Adrenal gland (tissue), 5 donors: ENCODE measurements at regions not wholly inside any gene's neighbourhood (a gene's known extent, or its start where the extent isn't known, plus 50 kb on each side); places are given as distances from the start of the nearest gene placed in this dataset.

Experiments used
- POLR2A ChIP-seq, 2 donors: fragments of 450-650 bp; IDR thresholded peaks; one replicate each; pipeline ENCODE4 v1.6.1; 2017; ENCODE audit warnings: antibody characterized with exemption in 2 of 2, mild to moderate bottlenecking in 2 of 2, moderate library complexity in 1 of 2
- TF ChIP-seq, protein P1 (sequence below), 6 experiments: fragments of 450-650 bp in 4 of 6; fragments of 200-600 bp in 2 of 6; sonication (generic) in 1 of 6; IDR thresholded peaks; 1 replicate in 5 of 6; 2 replicates in 1 of 6; pipeline versions ENCODE4 v1.5.1 to v1.8.0; 2016 to 2021; ENCODE audit warnings: antibody characterized with exemption in 6 of 6, mild to moderate bottlenecking in 2 of 6, moderate library complexity in 1 of 6
- donor health status: DM: no; HTN: no; CAD: no.

DNA sequence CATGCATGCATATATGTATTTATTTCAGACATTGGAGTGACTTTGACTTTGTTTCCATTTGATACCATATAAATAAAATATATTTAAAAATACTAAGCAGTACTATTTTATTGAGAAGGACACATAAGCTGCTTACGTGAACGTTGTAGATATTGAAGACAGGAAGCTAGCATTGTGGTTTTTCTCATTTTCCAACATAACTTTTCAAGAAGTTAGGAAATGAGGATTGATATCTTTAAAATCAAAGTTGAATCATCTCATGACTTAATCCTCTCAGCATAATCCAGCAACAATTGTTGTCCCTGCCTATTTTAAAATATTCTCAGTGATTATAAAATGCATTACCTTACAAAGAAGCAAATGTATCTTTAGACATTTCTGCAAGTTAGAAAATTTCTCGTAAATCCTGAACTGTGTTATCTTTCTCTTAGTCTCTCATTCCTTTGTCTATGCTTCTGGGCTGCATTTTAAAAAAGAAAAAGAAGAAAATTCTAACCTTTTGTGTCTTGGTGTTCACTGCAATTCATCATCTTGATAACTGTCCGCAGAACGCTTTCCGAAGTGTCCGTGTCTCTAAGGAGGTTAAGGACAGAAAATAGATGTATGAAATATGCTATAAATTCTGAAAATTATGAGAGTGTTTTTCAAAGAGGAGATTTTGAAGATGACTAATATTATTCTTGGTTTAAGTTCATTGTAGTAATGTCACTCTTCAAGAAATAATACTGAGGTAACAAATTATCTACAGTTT lies 1089.9 kb upstream of the CDH6 start:
- TF ChIP-seq, protein P1, sequence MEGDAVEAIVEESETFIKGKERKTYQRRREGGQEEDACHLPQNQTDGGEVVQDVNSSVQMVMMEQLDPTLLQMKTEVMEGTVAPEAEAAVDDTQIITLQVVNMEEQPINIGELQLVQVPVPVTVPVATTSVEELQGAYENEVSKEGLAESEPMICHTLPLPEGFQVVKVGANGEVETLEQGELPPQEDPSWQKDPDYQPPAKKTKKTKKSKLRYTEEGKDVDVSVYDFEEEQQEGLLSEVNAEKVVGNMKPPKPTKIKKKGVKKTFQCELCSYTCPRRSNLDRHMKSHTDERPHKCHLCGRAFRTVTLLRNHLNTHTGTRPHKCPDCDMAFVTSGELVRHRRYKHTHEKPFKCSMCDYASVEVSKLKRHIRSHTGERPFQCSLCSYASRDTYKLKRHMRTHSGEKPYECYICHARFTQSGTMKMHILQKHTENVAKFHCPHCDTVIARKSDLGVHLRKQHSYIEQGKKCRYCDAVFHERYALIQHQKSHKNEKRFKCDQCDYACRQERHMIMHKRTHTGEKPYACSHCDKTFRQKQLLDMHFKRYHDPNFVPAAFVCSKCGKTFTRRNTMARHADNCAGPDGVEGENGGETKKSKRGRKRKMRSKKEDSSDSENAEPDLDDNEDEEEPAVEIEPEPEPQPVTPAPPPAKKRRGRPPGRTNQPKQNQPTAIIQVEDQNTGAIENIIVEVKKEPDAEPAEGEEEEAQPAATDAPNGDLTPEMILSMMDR (IDR thresholded peaks at IDR 0.05): no peak
- no peak for TF ChIP-seq POLR2A (IDR thresholded peaks at IDR 0.05)
